AML-193 (cell line): ENCODE measurements at regions not wholly inside any gene's neighbourhood (a gene's known extent, or its start where the extent isn't known, plus 50 kb on each side); places are given as distances from the start of the nearest gene placed in this dataset.

Experiments used
- DNase-seq, 2 experiments: peaks; one replicate each; lab custom pipeline; 2025; lab: John Stamatoyannopoulos, UW

DNA sequence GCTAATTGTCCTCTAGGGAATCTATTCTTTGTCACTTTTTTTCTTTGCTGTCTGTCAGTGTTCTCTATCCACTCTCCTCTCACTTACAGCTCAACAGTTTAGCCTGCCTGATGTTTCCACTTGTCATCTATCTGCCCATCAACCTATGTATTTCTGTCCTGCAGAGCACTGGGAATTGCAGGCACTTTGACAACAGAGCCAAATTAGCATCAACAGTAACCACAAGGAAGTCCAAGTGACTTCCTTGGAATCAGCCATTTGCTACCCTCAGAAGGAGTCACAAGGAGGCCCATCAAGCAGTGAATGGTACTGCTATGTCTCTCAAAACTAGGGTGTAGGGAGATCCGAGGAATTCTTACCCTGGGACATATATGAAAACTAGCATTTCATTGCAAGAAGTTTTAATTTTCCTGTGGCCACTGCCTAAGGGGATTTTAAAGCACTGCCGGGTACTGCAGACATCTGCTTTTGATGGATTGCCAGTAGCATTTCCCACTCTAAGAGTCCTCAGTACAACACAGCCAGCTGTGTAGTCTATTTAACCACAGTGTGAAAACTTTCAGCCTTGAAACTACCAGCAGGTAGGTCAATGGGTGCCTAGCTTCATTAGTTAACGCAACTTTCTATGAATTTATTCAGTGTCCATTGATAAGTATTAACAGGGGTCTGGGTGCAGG, 898.8 kb downstream of the NTRK3 start:
- no peak for DNase-seq

DNA sequence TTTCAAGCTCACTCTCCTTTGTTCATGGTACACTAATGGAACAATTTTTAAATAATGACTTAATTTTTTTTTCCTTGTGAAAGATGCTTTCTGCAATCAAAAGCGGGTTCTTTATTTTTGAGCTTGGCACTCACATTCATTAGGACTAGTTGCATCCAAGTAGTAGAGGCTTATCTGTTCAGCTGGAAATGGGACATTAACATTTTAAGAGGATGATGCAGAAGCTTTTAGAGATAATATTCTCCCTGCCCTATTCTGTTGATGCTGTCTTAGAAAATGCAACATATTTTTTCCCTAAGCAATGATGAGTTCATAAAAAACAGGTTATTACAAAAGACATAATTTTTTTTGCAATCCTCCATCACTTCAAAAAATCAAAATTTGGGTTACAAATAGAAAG, 900.6 kb downstream of the NTRK3 start:
- no peak for DNase-seq

DNA sequence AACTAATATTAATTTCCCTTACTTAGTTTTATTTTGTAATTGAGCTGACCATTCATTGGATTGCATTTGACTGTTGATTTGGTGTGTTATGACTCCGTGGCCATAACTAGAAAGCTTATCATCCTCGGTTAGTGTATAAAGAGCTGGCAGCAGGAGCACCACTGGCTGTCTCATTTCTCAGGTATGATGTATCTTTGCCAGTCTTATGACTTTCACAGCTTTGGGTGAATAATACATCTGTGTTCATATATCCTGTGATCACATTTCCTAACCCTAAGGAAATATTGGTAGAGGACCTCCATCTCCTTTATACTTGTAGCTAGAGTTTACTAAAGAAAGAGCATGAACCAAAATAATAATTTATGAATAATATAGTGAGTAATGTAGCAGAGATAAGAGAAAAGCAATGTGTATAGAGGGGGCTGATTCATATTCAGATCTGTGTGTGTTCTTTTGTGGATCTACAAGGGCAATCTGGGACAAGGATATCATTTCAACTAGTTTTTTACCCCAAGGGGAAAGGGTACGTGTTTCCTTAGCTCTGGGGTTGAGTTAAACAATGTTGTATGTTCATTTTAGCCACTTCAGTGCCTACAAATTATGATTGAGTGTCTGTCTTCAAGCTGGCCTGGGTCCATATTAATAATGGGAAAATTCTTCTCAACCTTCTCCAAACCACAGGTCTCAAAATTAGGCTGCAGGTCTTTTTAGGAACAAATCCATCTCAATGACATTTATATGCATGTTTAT, 901.7 kb downstream of the NTRK3 start:
- no peak for DNase-seq

DNA sequence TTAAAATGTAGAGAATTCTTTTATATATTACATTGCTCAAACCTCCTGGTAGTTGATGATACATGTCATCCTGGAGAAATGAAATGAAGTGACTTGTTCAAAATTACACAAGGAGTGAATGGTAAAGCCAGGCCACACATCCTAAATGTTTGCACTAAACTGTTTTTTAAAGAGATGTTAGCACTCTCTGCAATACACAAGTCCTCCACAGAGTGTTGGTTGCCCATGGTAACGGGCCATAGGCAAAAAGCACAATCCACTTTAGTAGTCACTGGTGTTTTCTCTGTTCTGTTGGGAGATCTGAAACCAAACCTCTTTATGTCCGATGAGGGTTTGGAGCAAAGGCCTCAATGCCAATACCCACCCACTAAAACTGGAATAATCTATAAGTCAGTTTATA, 907.4 kb downstream of the NTRK3 start:
- no peak for DNase-seq

DNA sequence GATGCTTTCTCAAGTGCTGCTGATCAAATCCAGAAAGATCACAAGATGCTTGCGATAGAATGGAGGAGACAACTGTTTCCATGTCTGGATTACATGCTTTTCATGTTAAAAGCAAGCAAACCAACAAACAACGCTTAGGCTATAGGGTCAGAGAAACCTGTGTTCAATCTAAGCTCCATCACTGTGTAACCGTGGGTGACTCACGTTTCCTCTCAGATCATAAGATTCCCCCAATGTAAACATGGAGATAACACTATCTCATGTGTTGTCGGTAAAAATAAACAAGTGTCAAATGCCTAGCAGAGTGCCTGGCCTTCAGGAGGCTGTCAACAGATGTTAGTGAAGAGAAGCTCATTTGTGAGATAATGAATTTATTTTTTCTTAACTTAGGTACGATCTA, 907.8 kb downstream of the NTRK3 start:
- no peak for DNase-seq

DNA sequence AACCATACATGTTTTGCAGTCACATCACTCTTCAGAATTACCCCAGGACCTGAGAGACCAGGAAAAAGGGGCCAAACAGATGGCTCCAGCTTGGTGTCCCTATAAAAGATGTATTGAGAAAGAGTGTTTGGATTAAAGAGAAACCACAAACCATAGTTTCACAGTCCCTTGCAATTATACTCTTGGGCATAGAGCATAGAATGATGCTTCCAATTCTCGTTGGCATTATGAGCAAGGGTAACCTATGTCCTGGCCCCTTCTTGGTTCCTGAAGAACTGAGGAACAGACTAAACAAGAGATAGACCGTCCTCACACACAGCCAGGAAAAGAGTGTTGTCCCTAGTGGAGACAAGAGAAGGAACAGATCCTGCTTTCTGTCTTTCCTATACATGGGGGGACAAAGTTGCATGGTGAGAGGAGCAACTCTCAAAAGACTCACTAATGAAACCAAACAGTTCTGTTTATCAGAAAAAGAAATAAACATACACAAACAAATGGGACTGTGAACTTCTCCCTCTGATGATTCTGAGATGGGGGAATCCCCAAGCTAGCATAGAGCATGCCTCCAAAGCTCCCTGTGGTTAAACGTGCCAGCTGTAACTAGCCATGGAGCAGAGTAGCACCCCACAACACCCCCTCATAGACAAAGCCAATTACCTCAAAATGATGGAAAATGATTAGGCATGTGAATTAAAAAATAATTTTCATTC, 908.6 kb downstream of the NTRK3 start:
- DNase-seq: no peak

DNA sequence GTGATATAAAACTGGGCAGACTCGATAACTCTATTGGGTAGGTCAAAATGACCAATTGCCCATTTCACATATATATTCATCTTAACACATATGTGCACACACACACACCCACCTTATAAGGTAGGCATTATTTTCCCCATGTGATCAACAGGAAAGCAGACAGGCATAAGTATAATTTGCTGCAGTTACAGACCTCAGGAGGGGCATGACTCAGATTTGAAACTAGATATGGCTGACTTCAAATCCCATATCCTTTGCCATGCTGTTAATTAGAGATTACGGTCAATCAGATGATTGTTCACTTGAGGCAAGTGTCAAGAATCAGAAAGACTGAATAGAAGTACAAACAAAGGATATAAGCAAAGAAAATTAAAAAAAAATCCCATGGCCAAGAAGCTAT, 910.6 kb downstream of the NTRK3 start:
- DNase-seq: no peak

DNA sequence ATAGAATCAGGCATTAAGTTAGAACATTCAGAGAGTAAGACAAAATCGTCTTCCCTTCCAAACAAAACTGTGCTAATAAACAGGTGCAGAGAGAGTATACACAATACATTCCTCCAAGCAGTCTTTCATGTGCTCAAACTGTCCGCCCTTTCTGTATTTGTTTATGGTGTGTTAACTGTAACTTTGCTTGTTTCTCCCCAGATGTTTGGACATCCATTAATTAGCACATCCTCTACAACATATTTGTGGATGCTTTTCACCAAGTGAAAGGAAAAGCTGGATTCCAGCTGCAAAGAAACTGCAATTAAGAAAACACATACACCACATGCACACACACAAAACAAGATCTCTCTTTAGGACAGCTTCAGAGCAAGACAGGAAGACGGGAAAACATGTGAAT, 912.6 kb downstream of the NTRK3 start:
- DNase-seq: no peak

DNA sequence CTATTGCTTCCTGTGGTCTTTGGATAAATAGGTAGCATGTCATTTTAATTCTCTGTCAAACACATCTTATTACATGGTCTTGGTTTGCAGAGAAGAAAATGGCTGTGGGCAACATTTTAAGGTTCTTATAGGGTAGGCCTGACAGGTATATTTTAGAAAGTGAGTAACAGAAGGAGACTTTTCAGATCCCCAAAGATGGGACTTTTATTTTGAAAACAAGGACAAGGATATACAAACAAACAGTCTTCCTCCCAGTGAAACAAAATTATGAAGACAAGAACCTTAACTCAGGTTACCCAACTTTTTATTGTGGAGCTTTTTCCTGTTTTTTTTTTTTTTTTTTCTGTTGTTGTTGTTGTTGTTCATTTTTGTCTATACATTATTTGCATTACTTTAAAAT, 916.2 kb downstream of the NTRK3 start:
- no peak for DNase-seq

DNA sequence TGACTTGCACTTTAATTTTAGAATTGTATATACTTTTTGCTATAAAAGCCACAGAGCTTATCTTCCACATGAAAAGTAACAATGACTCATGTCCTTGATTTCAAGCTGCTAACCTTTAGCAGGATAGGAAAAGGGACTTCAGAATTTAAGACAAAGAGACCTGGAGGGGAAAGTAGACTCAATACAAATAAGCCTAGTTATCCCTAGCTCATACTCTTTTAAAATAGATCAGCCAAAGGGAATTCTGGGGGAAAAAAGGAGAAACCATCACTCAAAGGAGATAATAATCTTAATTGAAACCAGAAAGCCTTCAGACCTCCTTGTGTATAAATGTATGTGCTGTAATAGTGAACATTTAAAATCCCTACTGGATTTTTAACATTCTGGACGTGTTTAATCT, 930.3 kb downstream of the NTRK3 start:
- DNase-seq: no peak

DNA sequence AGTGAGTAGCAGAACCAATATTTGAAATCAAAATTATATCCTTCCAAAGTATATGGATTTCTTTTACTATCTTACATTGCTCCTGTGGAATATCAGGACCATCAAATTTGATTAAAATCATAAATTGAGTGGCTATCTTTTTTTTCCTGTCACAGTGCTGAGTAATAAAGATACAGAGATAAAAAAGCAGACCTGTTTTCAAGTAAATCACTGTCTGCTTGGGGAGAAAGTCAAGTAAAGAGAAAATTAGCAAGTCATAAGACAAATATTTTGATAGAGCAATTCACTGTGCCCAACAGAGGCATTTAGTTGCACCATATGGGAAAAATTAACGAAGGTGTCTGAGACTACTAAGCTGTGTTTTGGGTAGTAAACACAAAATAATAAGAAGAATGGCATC, 933.7 kb downstream of the NTRK3 start:
- no peak for DNase-seq

DNA sequence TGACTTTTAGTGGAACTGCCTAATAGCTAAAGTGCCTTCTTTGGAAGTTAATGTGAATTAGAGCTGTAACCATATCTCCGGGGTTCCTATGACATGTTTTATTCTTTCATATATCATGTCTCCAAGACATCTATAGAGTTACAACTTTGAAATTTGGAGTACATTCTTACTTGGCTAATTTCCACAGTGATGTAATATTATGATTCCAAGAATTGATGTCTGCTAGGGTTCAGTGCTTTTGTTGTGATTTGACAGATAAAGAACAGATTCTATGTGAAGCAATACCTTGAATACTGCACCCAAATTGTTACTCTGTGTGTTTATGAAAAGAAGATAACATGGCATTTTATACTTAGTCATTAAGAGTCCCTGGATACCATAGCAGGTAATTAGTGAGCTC, 934.3 kb downstream of the NTRK3 start:
- DNase-seq: no peak

DNA sequence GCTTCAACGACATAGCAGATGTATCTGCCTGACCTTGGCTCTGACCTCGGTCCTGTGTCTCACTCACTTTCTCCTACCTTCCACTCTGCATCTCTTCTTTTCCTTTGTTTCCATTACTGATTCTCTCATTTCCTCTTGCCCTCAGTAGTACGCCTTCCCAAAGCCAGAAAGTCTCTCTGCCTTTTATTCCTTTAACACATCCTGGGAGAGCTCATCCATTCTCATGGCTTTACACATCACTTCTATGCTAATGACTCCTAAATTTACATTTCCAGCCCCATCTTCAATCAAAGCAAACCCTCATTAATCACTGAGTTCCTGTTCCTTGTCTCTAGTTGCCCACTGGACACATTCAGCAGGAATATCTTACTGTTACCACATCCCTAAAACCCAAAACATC, 938.6 kb downstream of the NTRK3 start:
- no peak for DNase-seq

DNA sequence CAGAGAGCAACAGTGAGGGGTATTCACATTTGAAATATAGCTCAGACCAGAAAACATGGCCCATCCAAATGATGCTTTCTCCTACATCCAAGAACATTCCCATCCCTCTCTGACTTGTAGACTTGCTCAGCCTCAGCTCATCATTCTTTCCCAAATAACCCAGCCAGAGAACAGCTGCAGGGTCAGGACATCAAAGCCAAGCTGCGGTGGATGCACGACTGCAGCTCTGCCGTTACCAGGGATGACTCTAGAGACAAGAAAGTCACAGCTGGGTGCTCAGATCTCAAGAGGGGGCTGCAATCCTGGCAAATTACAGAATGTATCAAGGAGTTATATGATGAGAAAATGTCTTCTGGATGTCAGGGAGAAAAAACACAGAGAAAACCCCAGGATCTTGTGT, 944.3 kb downstream of the NTRK3 start:
- DNase-seq: no peak

DNA sequence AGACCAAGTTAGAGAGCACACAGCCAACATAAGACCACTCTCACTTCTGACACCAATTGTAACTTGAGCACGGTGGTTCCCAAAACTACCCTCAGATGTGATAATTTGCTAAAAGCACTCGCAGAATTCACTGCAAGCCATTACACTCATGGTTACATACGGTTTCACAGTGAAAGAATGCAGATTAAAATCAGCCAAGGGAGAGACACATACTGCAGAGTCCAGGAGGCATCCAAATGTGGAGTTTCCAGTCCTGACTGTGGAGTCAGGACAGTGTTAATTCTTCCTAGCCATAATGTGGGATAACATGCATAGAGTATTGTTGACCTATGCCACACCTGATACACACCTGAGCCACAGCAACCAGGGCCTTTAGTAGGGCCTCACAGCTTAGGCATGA, 956.4 kb downstream of the NTRK3 start:
- no peak for DNase-seq

DNA sequence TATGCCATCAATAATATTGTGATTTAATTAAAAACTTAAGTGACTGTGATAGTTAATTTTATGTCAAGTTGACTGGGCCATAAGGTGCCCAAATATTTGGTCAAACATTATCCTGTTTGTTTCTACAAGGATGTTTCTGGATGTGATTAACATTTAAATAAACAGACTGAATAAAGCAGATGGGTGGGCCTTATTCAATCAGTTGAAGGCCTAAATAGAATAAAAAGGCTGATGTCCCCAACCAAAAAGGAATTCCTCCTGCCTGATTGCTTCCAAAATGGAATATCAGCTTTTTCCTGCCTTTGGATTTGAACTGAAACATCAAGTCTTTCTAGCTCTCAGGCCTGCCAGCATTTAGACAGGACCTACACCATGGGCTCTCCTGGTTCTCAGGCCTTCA, 961.7 kb downstream of the NTRK3 start:
- DNase-seq: no peak

DNA sequence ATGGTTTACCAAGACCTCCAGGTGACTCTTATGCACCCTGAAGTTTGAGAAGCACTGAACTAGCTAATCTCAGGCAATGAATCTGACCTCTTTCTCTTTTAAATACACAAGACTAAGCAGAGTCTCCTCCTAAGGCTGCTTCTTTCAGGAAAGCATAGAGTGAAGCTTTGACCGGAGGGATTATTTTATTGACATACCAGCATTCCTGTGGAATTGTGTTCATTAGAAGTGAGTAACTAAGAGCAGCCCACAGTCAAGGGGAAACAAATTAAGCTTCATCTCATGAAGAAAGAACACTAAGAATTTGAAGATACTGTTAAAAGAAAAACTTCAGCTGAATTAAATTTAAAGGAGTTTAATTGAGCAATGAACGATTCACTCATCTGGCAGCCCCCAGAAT, 963.5 kb downstream of the NTRK3 start:
- no peak for DNase-seq

DNA sequence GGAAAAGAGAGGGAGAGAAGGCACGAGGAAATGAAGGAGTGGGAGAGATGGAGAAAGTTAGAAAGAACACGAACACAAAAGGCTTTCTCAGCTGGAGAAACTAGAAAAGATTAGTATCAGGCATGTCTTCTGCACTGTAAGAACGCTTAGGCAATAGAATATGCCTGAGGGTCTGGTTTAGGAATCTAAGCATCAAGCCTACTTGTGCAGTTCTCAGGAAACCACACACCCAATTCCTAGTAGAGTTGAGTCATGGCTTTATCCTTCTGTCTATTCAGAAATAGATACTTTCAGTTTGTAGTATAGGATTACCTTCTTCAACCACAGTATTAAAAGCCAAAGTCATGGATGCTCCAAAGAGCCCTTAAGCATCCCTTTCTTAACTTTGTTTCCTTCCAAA, 969.4 kb downstream of the NTRK3 start:
- no peak for DNase-seq

DNA sequence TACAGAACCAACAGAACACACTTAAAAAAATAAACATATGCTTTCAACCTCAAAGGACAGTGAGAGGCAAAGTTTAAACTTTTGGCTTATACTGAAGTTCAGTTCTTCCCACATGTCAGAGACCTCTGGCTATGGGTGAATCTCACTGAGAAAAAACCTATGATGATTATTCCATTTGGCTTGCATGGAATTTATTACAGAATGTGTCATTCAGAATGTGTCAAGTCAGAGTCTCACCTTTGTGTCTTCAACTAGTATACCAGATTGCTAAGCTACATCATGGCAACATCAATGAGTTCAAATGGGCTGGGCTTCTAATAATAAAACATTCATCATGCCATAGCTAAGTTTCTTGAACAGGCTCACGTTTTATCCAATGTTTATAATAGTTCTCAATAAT, 987.0 kb downstream of the NTRK3 start:
- DNase-seq: no peak

DNA sequence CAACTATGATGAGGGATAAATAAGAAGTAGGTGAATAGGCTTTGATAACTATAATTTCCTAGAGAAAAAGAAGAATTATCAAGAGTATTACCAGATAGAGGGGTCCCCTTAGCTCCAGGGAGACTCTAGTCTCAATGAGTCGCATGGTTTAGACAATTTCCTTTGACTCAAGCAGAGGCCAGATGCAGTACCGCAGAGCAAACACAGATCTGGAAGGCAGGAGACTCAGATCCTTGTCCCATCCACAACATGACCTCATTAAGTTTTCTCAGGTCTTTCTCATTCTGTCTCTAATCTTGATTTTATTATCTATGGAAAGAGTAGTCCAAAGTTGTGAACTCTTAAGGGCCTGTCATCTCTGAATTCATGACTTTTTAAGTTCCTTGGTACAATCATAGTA, 987.9 kb downstream of the NTRK3 start:
- DNase-seq: no peak

DNA sequence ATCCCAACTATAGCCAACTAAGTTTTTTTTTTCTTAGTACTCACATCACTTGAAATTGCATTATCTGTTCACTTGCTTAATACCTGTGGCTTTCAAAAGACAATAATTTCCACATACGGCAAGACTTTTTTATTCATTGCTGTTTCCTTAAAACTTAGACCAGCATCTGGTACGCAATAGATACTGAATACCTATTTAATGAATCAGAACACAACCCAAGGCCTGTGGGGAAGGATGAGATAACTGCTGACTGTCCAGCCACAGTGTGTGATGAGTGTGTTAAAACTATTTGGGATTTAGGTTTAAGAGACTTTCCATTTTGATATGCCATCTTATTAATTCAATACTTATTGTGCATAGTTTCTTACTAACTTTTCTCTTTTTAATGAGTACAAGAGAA, 988.7 kb downstream of the NTRK3 start:
- no peak for DNase-seq

DNA sequence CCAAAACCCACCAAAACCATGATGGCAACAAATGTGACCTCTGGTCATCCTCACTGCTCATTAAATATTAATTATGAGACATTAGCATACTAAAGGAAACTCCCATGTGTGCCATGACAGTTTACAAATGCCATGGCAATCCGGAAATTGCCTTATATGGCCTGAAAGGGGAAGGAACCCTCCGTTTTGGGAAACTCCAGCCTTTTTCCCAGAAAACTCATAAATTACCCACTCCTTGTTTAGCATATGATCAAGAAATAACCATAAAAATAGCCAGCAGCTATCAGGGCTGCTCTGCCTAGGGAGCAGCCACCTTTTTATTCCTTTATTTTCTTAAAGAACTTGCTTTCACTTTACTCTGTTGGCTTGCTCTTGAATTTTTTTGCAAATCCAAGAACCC, 992.7 kb downstream of the NTRK3 start:
- DNase-seq: no peak

DNA sequence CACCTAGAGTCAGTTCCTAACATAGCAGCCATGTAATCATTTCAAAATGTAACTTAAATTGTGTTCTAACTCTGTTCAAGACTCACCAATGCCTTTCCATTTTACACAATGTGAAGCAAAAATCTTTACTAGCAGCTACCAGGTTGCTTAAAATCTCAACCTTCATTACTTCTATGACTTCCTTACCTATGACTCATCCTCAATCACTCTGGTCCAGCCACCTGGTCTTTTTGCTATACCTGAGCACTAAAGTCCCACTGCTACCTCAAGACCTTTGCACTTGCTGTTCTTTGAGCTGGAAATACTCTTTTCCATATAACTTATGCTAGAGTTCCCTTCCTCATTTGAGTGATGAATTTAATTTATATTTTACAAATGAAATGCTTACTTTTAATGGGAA, 993.2 kb downstream of the NTRK3 start:
- DNase-seq: no peak
